KMS-11 (cell line): ENCODE measurements at regions not wholly inside any gene's neighbourhood (a gene's known extent, or its start where the extent isn't known, plus 50 kb on each side); places are given as distances from the start of the nearest gene placed in this dataset.
"Not testable (repeated sequence)": the region's sequence is repeated elsewhere in the genome, so short reads cannot be mapped to it uniquely, and the experiment has no call there.

ENCODE experiments used
- H2AFZ ChIP-seq: fragments of 200-600 bp; sonication (generic); 2 replicates; pipeline ENCODE4 v1.6.1; 2016; ENCODE audit warnings: antibody characterized with exemption, mixed run types, low read depth
- H3K27ac ChIP-seq: fragments of 200-600 bp; sonication (generic); 2 replicates; pipeline ENCODE4 v1.6.1; 2016; ENCODE audit warnings: mild to moderate bottlenecking, mixed run types
- H3K27me3 ChIP-seq: fragments of 200-600 bp; sonication (generic); 2 replicates; pipeline ENCODE4 v1.6.1; 2017; ENCODE audit warnings: mild to moderate bottlenecking, low read depth, mixed run types, moderate library complexity; ENCODE audit not compliant: insufficient read depth
- H3K36me3 ChIP-seq: fragments of 200-600 bp; sonication (generic); 2 replicates; pipeline ENCODE4 v1.6.1; 2017; ENCODE audit warnings: mild to moderate bottlenecking, mixed run types; ENCODE audit not compliant: insufficient read depth
- H3K4me1 ChIP-seq: fragments of 200-600 bp; sonication (generic); 2 replicates; pipeline ENCODE4 v1.6.1; 2016; ENCODE audit warnings: mild to moderate bottlenecking, low read depth, mixed run types; ENCODE audit not compliant: poor library complexity, severe bottlenecking
- H3K4me2 ChIP-seq: fragments of 200-600 bp; sonication (generic); 2 replicates; pipeline ENCODE4 v1.7.0; 2016; ENCODE audit warnings: mild to moderate bottlenecking, mixed run types
- H3K4me3 ChIP-seq: fragments of 200-600 bp; sonication (generic); IDR thresholded peaks from 2 replicates; pipeline ENCODE4 v1.6.1; 2017; ENCODE audit warnings: low read depth, low read length, mixed read lengths; ENCODE audit not compliant: insufficient read depth
- H3K79me2 ChIP-seq: fragments of 200-600 bp; sonication (generic); 2 replicates; pipeline ENCODE4 v1.6.1; 2016; ENCODE audit warnings: low read depth, mixed run types; ENCODE audit not compliant: insufficient read depth
- H3K9ac ChIP-seq: fragments of 200-600 bp; sonication (generic); 2 replicates; pipeline ENCODE4 v1.6.1; 2016; ENCODE audit warnings: mild to moderate bottlenecking, mixed run types
- H4K20me1 ChIP-seq: fragments of 200-600 bp; sonication (generic); 2 replicates; pipeline ENCODE4 v1.6.1; 2016; ENCODE audit warnings: mild to moderate bottlenecking, mixed run types; ENCODE audit not compliant: insufficient read depth
- CTCF ChIP-seq: fragments of 200-600 bp; sonication (generic); conservative IDR thresholded peaks from 2 replicates; pipeline ENCODE4 v1.6.1; 2017; ENCODE audit warnings: low read depth, mild to moderate bottlenecking, antibody characterized with exemption, low read length, moderate library complexity, mixed read lengths

GRCh38 chr5:120344181-120344580 is 119.9 kb upstream of the PRR16 start:
- Histone ChIP-seq H3K79me2 (no peaks in the 10 kb centered on the region), H3K27ac (no peak overlapping the region)
- no peak for TF ChIP-seq CTCF

GRCh38 chr5:120345947-120346346 is 118.2 kb upstream of the PRR16 start:
- no peak overlapping the region for H3K9ac ChIP-seq
- no peaks in the 10 kb centered on the region for H3K4me1 ChIP-seq
- no peaks in the 10 kb centered on the region for H3K36me3 ChIP-seq
- H3K27me3 ChIP-seq, result no peaks in the 10 kb centered on the region
- no peak overlapping the region for H3K27ac ChIP-seq
- no peak overlapping the region for H2AFZ ChIP-seq
- no peak overlapping the region for H3K4me3 ChIP-seq
- no peak for TF ChIP-seq CTCF
- no peak overlapping the region for H3K4me2 ChIP-seq
- no peaks in the 10 kb centered on the region for H3K79me2 ChIP-seq
- no peaks in the 10 kb centered on the region for H4K20me1 ChIP-seq

More at GRCh38 chr5:120344181-120344580, 119.9 kb upstream of the PRR16 start:
- H3K9ac ChIP-seq, result no peak overlapping the region
- H3K27me3 ChIP-seq, result no peaks in the 10 kb centered on the region
- no peaks in the 10 kb centered on the region for H4K20me1 ChIP-seq
- no peaks in the 10 kb centered on the region for H3K4me1 ChIP-seq
- no peaks in the 10 kb centered on the region for H3K36me3 ChIP-seq
- H2AFZ ChIP-seq, result no peak overlapping the region
- H3K4me3 ChIP-seq, result no peak overlapping the region
- no peak overlapping the region for H3K4me2 ChIP-seq

DNA sequence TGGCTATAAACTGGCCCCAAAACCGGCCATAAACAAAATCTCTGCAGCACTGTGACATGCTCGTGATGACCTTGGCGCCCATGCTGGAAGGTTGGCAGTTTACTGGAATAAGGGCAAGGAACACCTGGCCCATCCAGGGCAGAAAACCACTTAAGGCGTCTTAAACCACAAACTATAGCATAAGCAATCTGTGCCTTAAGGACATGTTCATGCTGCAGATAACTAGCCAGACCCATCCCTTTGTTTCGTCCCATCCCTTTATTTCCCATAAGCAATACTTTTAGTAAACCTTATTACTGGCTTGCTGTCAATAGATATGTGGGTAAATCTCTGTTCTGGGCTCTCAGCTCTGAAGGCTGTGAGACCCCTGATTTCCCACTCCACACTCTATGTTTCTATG is 113.0 kb upstream of the PRR16 start:
- H3K4me3 ChIP-seq, H3K36me3 ChIP-seq, H3K27ac ChIP-seq, H3K27me3 ChIP-seq, H3K4me2 ChIP-seq, H3K79me2 ChIP-seq, H2AFZ ChIP-seq, H4K20me1 ChIP-seq, H3K4me1 ChIP-seq, H3K9ac ChIP-seq: not testable (repeated sequence)

- no peaks in the 10 kb centered on the region for H3K27me3 ChIP-seq
- no peaks in the 10 kb centered on the region for H3K36me3 ChIP-seq
- no peaks in the 10 kb centered on the region for H3K79me2 ChIP-seq
- H2AFZ ChIP-seq, result no peak overlapping the region
- TF ChIP-seq CTCF, result no peak
- H3K9ac ChIP-seq, result no peak overlapping the region
- H3K27ac ChIP-seq, result no peak overlapping the region
- H3K4me1 ChIP-seq, result no peaks in the 10 kb centered on the region
- no peaks in the 10 kb centered on the region for H4K20me1 ChIP-seq
- H3K4me2 ChIP-seq, result no peak overlapping the region
- H3K4me3 ChIP-seq, result no peak overlapping the region
These were observed 110.0 kb upstream of the PRR16 start for GRCh38 chr5:120354126-120354525.

DNA sequence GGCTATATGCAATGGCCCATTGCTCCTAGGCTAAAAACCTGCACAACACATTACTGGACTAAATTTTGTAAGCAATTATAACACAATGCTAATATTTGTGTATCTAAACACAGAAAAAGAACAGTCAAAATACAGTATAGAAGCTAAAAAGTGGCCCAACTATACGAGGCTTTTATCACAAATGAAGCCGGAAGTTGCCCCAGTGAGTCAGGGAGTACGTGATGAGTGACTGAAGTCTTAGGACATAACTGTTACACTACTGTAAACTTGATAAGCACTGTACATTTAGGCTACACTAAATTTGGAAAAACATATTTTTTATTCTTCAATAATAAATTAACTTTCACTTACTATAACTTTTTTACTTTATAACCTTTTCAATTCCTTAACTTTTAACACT is 105.2 kb upstream of the PRR16 start:
- H4K20me1 ChIP-seq, result no peaks in the 10 kb centered on the region
- TF ChIP-seq CTCF, result no peak
- H3K4me3 ChIP-seq, result no peak overlapping the region
- no peak overlapping the region for H2AFZ ChIP-seq
- H3K27me3 ChIP-seq, result no peaks in the 10 kb centered on the region
- H3K4me1 ChIP-seq, result no peaks in the 10 kb centered on the region
- no peak overlapping the region for H3K9ac ChIP-seq
- no peak overlapping the region for H3K27ac ChIP-seq
- no peaks in the 10 kb centered on the region for H3K36me3 ChIP-seq
- no peaks in the 10 kb centered on the region for H3K79me2 ChIP-seq
- no peak overlapping the region for H3K4me2 ChIP-seq
